DOHH2 (cell line): ENCODE measurements at regions not wholly inside any gene's neighbourhood (a gene's known extent, or its start where the extent isn't known, plus 50 kb on each side); places are given as distances from the start of the nearest gene placed in this dataset.

Experiments
- H3F3A ChIP-seq: fragments of 200-600 bp; sonication (generic), shearing (Covaris generic); 2 replicates; pipeline ENCODE4 v1.6.0; 2016; ENCODE audit warnings: antibody characterized with exemption, mild to moderate bottlenecking; ENCODE audit not compliant: control insufficient read depth, insufficient read depth
- H3K27ac ChIP-seq: fragments of 200-600 bp; sonication (generic); 2 replicates; pipeline ENCODE4 v1.5.1; 2014; ENCODE audit warnings: low read depth, mild to moderate bottlenecking, low read length, moderate library complexity
- H3K27me3 ChIP-seq: fragments of 200-600 bp; sonication (generic); 2 replicates; pipeline ENCODE4 v1.6.1; 2014; ENCODE audit warnings: mild to moderate bottlenecking, low read length, mixed read lengths; ENCODE audit not compliant: control insufficient read depth
- H3K36me3 ChIP-seq: fragments of 200-600 bp; sonication (generic); 2 replicates; pipeline ENCODE4 v1.6.1; 2014; ENCODE audit warnings: mild to moderate bottlenecking, low read length, moderate library complexity, mixed read lengths; ENCODE audit not compliant: control insufficient read depth
- H3K4me1 ChIP-seq: fragments of 200-600 bp; sonication (generic); 2 replicates; pipeline ENCODE4 v1.6.1; 2014; ENCODE audit warnings: mild to moderate bottlenecking, low read length, mixed read lengths; ENCODE audit not compliant: control insufficient read depth
- H3K4me2 ChIP-seq: fragments of 200-600 bp; sonication (generic); 2 replicates; pipeline ENCODE4 v1.6.0; 2014; ENCODE audit warnings: mild to moderate bottlenecking, low read length, moderate library complexity
- H3K4me3 ChIP-seq: fragments of 200-600 bp; sonication (generic); 2 replicates; pipeline ENCODE4 v1.5.1; 2014; ENCODE audit warnings: mild to moderate bottlenecking, low read length, mixed read lengths
- H3K79me2 ChIP-seq: fragments of 200-600 bp; sonication (generic); 2 replicates; pipeline ENCODE4 v1.6.1; 2014; ENCODE audit warnings: mild to moderate bottlenecking, low read length, mixed read lengths; ENCODE audit not compliant: control insufficient read depth
- H3K9me2 ChIP-seq: fragments of 200-600 bp; sonication (generic); replicated peaks from 2 replicates; pipeline ENCODE4 v1.6.1; 2014; ENCODE audit warnings: mild to moderate bottlenecking, low read length, mixed read lengths; ENCODE audit not compliant: control insufficient read depth
- H3K9me3 ChIP-seq: fragments of 200-600 bp; sonication (generic); 2 replicates; pipeline ENCODE4 v1.6.1; 2014; ENCODE audit warnings: antibody characterized with exemption, low read length, mixed read lengths; ENCODE audit not compliant: control insufficient read depth, insufficient read depth
- H4K20me1 ChIP-seq: fragments of 200-600 bp; sonication (generic); 2 replicates; pipeline ENCODE4 v1.6.0; 2014; ENCODE audit warnings: low read depth, mild to moderate bottlenecking, antibody characterized with exemption, low read length, moderate library complexity; ENCODE audit not compliant: control insufficient read depth, insufficient read depth
- EZH2phosphoT487 ChIP-seq: fragments of 200-600 bp; sonication (generic); IDR thresholded peaks from 2 replicates; pipeline ENCODE4 v1.6.1; 2017; ENCODE audit warnings: borderline replicate concordance, mild to moderate bottlenecking, antibody characterized with exemption, low read length, moderate library complexity, mixed read lengths
- TF ChIP-seq, protein P1 (sequence below): fragments of 200-600 bp; sonication (generic); IDR thresholded peaks from one replicate; pipeline ENCODE4 v1.5.1; 2014; ENCODE audit warnings: antibody characterized with exemption, mild to moderate bottlenecking, low read depth, low read length; ENCODE audit not compliant: poor library complexity, severe bottlenecking

DNA sequence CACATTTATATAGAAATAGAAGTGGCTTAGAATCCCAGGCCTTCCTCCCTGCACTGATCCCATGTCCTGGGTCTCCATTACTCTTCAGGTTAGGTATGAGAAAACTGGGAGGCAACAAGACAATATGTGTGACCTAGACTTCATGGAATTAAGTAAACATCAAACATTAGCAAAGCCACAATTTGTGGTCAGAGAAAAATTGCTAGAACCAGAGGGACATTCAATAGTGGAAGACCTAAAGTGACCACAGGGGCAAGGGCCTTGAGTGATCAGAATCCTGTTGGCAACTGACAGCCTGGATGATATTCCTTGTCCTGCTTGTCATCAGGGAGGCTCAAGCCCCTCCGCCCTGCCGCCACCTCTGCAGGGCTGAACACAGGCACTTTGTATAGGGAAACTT, 322.8 kb upstream of the CTNNB1 start:
- no peak overlapping the region for H3K4me2 ChIP-seq
- no peaks in the 10 kb centered on the region for H4K20me1 ChIP-seq
- H3K4me3 ChIP-seq, result no peak overlapping the region
- TF ChIP-seq EZH2phosphoT487, result no peak
- TF ChIP-seq, protein P1, sequence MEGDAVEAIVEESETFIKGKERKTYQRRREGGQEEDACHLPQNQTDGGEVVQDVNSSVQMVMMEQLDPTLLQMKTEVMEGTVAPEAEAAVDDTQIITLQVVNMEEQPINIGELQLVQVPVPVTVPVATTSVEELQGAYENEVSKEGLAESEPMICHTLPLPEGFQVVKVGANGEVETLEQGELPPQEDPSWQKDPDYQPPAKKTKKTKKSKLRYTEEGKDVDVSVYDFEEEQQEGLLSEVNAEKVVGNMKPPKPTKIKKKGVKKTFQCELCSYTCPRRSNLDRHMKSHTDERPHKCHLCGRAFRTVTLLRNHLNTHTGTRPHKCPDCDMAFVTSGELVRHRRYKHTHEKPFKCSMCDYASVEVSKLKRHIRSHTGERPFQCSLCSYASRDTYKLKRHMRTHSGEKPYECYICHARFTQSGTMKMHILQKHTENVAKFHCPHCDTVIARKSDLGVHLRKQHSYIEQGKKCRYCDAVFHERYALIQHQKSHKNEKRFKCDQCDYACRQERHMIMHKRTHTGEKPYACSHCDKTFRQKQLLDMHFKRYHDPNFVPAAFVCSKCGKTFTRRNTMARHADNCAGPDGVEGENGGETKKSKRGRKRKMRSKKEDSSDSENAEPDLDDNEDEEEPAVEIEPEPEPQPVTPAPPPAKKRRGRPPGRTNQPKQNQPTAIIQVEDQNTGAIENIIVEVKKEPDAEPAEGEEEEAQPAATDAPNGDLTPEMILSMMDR, result no peak
- no peaks in the 10 kb centered on the region for H3K36me3 ChIP-seq
- H3K9me2 ChIP-seq, result no peaks in the 10 kb centered on the region
- H3K4me1 ChIP-seq, result no peaks in the 10 kb centered on the region
- no peaks in the 10 kb centered on the region for H3K27me3 ChIP-seq
- no peak overlapping the region for H3K27ac ChIP-seq
- no peaks in the 10 kb centered on the region for H3F3A ChIP-seq
- no peaks in the 10 kb centered on the region for H3K79me2 ChIP-seq
- no peaks in the 10 kb centered on the region for H3K9me3 ChIP-seq

DNA sequence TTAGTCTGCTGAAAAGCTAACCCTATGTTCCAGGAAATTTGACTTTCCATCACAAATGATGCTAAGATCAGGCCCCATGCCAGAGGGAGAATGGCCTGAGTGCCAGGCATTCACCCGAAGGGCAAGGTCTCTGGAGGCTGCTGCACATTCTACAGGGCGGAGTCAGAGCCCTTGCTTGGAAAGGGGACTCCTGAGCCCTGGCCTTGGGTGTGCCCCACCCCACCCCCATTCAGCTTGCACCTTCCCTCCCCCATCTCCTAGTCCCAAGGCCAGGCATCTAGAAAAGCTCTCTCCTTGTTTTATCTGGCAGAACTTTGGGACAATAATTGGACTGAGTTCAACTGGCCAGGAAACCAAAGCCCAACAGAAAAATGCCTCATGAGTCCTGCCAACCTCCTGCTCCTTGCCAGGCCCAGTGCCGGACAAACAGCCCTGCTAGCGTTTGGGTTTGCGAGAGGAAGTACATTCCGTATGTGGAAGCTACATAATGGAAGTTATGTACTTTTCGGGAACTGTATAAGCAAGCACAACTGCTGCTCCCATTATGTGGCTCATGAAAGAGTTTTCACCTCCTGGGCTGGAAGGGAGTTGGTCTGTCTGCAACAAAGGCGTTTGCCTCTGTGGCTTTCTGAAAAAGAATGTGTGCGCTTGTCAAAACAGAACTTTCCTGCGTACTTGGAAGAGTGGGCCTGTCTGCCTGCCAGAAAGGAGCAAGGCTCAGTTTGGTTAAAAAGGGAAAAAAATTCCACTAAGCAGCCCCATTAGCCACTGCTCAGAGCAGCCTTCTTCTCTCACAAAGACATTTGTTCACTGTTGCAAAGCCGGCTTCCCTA, 321.5 kb upstream of the CTNNB1 start:
- Histone ChIP-seq H3K9me2 (no peaks in the 10 kb centered on the region), H3K79me2 (no peaks in the 10 kb centered on the region), H3K36me3 (no peaks in the 10 kb centered on the region), H3K4me3 (no peak overlapping the region), H3K4me2 (no peak overlapping the region), H3K9me3 (no peaks in the 10 kb centered on the region), H3K27me3 (no peaks in the 10 kb centered on the region), H3F3A (no peaks in the 10 kb centered on the region), H4K20me1 (no peaks in the 10 kb centered on the region), H3K27ac (no peak overlapping the region), H3K4me1 (no peaks in the 10 kb centered on the region)
- TF ChIP-seq, protein P1, result no peak
- no peak for TF ChIP-seq EZH2phosphoT487

DNA sequence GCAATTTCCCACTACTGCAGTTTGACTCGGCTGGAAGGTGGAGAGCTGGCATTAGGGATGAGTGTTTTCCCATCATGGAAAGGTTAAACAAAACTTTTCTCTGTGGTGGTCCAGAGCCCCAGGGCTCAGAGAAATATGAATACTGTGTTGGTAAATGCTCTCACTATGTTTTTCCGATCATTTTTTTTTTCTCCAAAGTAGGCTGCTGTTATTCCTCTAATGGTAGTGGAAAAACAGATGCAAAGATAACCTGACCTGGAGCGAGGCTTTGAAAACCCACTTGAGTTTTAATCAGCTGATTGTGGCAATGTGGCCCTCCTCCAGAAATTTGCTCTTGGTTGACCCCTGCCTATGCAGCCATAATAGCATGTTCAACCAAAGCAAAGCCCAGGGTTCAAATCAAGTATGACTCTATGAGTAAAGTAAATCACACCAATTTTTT, 320.8 kb upstream of the CTNNB1 start:
- H3K27me3 ChIP-seq, result no peaks in the 10 kb centered on the region
- no peaks in the 10 kb centered on the region for H3K36me3 ChIP-seq
- no peaks in the 10 kb centered on the region for H3K9me2 ChIP-seq
- H3K4me2 ChIP-seq, result no peak overlapping the region
- no peaks in the 10 kb centered on the region for H4K20me1 ChIP-seq
- no peaks in the 10 kb centered on the region for H3K79me2 ChIP-seq
- no peaks in the 10 kb centered on the region for H3F3A ChIP-seq
- H3K4me1 ChIP-seq, result no peaks in the 10 kb centered on the region
- H3K9me3 ChIP-seq, result no peaks in the 10 kb centered on the region
- no peak overlapping the region for H3K4me3 ChIP-seq
- no peak for TF ChIP-seq EZH2phosphoT487
- TF ChIP-seq, protein P1, result no peak
- no peak overlapping the region for H3K27ac ChIP-seq
